ENCODE measurements at regions not wholly inside any gene's neighbourhood (a gene's known extent, or its start where the extent isn't known, plus 50 kb on each side); places are given as distances from the start of the nearest gene placed in this dataset.

- Histone ChIP-seq H3K27ac (ENCODE audit: low read depth, low read length, poor library complexity, severe bottlenecking) (no peak overlapping the region), H3K27me3 (replicated peaks; ENCODE audit: insufficient read depth, low read depth, low read length, poor library complexity) (no peaks in the 10 kb centered on the region), H3K9me3 (ENCODE audit: low read depth, low read length, poor library complexity, severe bottlenecking) (no peaks in the 10 kb centered on the region), H3K36me3 (ENCODE audit: insufficient read depth, low read length, poor library complexity, severe bottlenecking) (no peaks in the 10 kb centered on the region), H3K4me3 (ENCODE audit: low read depth, low read length, poor library complexity, severe bottlenecking) (no peak overlapping the region), H3K4me1 (ENCODE audit: insufficient read depth, low read length, poor library complexity, severe bottlenecking) (no peaks in the 10 kb centered on the region)
- no peak for TF ChIP-seq EZH2 (IDR thresholded peaks at IDR 0.05; ENCODE audit: borderline replicate concordance, low read depth, low read length, poor library complexity, severe bottlenecking)
- TF ChIP-seq, protein P1, sequence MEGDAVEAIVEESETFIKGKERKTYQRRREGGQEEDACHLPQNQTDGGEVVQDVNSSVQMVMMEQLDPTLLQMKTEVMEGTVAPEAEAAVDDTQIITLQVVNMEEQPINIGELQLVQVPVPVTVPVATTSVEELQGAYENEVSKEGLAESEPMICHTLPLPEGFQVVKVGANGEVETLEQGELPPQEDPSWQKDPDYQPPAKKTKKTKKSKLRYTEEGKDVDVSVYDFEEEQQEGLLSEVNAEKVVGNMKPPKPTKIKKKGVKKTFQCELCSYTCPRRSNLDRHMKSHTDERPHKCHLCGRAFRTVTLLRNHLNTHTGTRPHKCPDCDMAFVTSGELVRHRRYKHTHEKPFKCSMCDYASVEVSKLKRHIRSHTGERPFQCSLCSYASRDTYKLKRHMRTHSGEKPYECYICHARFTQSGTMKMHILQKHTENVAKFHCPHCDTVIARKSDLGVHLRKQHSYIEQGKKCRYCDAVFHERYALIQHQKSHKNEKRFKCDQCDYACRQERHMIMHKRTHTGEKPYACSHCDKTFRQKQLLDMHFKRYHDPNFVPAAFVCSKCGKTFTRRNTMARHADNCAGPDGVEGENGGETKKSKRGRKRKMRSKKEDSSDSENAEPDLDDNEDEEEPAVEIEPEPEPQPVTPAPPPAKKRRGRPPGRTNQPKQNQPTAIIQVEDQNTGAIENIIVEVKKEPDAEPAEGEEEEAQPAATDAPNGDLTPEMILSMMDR (conservative IDR thresholded peaks at IDR 0.05; ENCODE audit: low read depth, low read length) = no peak
- no peak for DNase-seq (ENCODE audit: low spot score)
- intact Hi-C loops (cut with micrococcal nuclease; ENCODE audit: unreplicated experiment) = no loop called here
- ChIA-PET POLR2A (ENCODE audit: low non-redundant PET) (no interaction called here), CTCF (no interaction called here)
- no TSS peak for BruUV-seq (replicated peaks)
Observed at GRCh38 chr15:62779036-62779770, 263.3 kb upstream of the TPM1 start.

DNA sequence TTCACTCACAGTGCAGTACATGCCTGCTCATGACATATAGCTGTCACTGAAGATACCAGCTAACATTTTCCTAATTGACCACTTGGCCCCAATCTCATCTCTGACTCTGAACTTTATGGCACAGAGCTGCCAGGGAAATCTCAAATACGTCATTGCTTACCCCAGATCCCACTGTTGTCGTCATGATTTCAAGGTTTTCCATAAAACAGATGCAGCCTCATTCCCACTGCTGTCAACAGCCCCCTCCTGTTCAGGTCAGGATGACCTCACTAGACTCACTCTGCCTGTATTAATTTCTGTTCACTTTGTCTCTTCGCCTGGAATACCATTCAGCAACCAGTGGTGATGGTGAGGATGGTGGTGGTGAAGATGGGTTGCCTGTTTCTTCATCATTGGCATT is 262.6 kb upstream of the TPM1 start:
- ChIA-PET POLR2A (ENCODE audit: low non-redundant PET) (no interaction called here), CTCF (no interaction called here)
- no peak for DNase-seq (ENCODE audit: low spot score)
- no peaks in the 10 kb centered on the region for H3K27me3 ChIP-seq (replicated peaks; ENCODE audit: insufficient read depth, low read depth, low read length, poor library complexity)
- no peak overlapping the region for H3K27ac ChIP-seq (ENCODE audit: low read depth, low read length, poor library complexity, severe bottlenecking)
- intact Hi-C loops (cut with micrococcal nuclease; ENCODE audit: unreplicated experiment) = no loop called here
- no peaks in the 10 kb centered on the region for H3K36me3 ChIP-seq (ENCODE audit: insufficient read depth, low read length, poor library complexity, severe bottlenecking)
- TF ChIP-seq EZH2 (IDR thresholded peaks at IDR 0.05; ENCODE audit: borderline replicate concordance, low read depth, low read length, poor library complexity, severe bottlenecking) = no peak
- TF ChIP-seq, protein P1 (conservative IDR thresholded peaks at IDR 0.05; ENCODE audit: low read depth, low read length) = no peak
- no peaks in the 10 kb centered on the region for H3K9me3 ChIP-seq (ENCODE audit: low read depth, low read length, poor library complexity, severe bottlenecking)
- H3K4me1 ChIP-seq (ENCODE audit: insufficient read depth, low read length, poor library complexity, severe bottlenecking) = no peaks in the 10 kb centered on the region
- no peak overlapping the region for H3K4me3 ChIP-seq (ENCODE audit: low read depth, low read length, poor library complexity, severe bottlenecking)
- no TSS peak for BruUV-seq (replicated peaks)

DNA sequence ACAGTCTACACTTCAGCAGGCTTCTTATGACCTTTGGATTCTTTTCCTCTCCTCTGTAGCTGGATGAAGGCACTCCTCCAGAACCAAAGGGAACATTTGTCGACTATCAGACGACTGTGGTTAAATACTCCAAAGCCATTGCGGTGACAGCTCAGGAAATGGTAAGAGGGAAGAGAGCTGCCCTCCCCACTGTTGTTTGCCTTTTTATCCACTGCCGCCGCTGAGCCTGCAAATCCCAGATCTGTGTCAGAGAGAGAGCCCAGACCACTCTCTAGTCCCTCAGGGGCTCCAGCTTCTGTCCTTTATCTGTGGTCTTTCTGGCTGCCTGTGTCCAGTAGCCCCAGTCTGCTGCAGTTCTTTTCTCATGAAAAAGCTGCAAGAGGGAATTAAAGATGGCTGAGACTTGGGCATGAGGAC is 261.5 kb upstream of the TPM1 start:
- Histone ChIP-seq H3K4me1 (ENCODE audit: insufficient read depth, low read length, poor library complexity, severe bottlenecking) (no peaks in the 10 kb centered on the region), H3K27me3 (replicated peaks; ENCODE audit: insufficient read depth, low read depth, low read length, poor library complexity) (no peaks in the 10 kb centered on the region), H3K9me3 (ENCODE audit: low read depth, low read length, poor library complexity, severe bottlenecking) (no peaks in the 10 kb centered on the region), H3K36me3 (ENCODE audit: insufficient read depth, low read length, poor library complexity, severe bottlenecking) (no peaks in the 10 kb centered on the region), H3K27ac (ENCODE audit: low read depth, low read length, poor library complexity, severe bottlenecking) (no peak overlapping the region), H3K4me3 (ENCODE audit: low read depth, low read length, poor library complexity, severe bottlenecking) (no peak overlapping the region)
- no peak for DNase-seq (ENCODE audit: low spot score)
- TF ChIP-seq, protein P1 (conservative IDR thresholded peaks at IDR 0.05; ENCODE audit: low read depth, low read length) = no peak
- TF ChIP-seq EZH2 (IDR thresholded peaks at IDR 0.05; ENCODE audit: borderline replicate concordance, low read depth, low read length, poor library complexity, severe bottlenecking) = no peak
- intact Hi-C loops (cut with micrococcal nuclease; ENCODE audit: unreplicated experiment) = no loop called here
- no TSS peak for BruUV-seq (replicated peaks)
- POLR2A ChIA-PET (ENCODE audit: low non-redundant PET) = no interaction called here
- CTCF ChIA-PET = no interaction called here

All from A673 (cell line).